Trophoblast cell (in vitro differentiated cells and primary cell): ENCODE measurements at regions not wholly inside any gene's neighbourhood (a gene's known extent, or its start where the extent isn't known, plus 50 kb on each side); places are given as distances from the start of the nearest gene placed in this dataset.
"Not testable (repeated sequence)": the region's sequence is repeated elsewhere in the genome, so short reads cannot be mapped to it uniquely, and the experiment has no call there.

ENCODE experiments used
- DNase-seq, 2 donors: peaks; one replicate each; pipeline ENCODE4 v3.0.0-alpha.2; 2016
- H2AFZ ChIP-seq: 2 replicates; pipeline ENCODE4 v1.6.1; 2013; ENCODE audit warnings: low read length, moderate library complexity, mild to moderate bottlenecking; ENCODE audit not compliant: insufficient read depth, poor library complexity
- H2AK5ac ChIP-seq: 2 replicates; pipeline ENCODE4 v1.6.1; 2013; ENCODE audit warnings: mild to moderate bottlenecking, low read length
- H2BK120ac ChIP-seq: 2 replicates; pipeline ENCODE4 v1.6.1; 2013; ENCODE audit warnings: low read length, mild to moderate bottlenecking, moderate library complexity; ENCODE audit not compliant: insufficient read depth, poor library complexity
- H2BK12ac ChIP-seq: 2 replicates; pipeline ENCODE4 v1.6.1; 2013; ENCODE audit warnings: mild to moderate bottlenecking, low read length, moderate library complexity
- H2BK5ac ChIP-seq: 2 replicates; pipeline ENCODE4 v1.6.1; 2013; ENCODE audit warnings: low read length, low read depth, moderate library complexity, mild to moderate bottlenecking; ENCODE audit not compliant: poor library complexity
- H3K14ac ChIP-seq: 2 replicates; pipeline ENCODE4 v1.6.1; 2013; ENCODE audit warnings: mild to moderate bottlenecking, low read length
- H3K18ac ChIP-seq: 2 replicates; pipeline ENCODE4 v1.6.1; 2013; ENCODE audit warnings: mild to moderate bottlenecking, low read length
- H3K23ac ChIP-seq: 2 replicates; pipeline ENCODE4 v1.6.1; 2013; ENCODE audit warnings: low read length
- H3K27ac ChIP-seq: 2 replicates; pipeline ENCODE4 v1.5.1; 2013; ENCODE audit warnings: low read depth, mild to moderate bottlenecking, inconsistent platforms, low read length, moderate library complexity
- H3K27me3 ChIP-seq: 2 replicates; pipeline ENCODE4 v1.6.1; 2013; ENCODE audit warnings: inconsistent platforms, mild to moderate bottlenecking, low read length, moderate library complexity; ENCODE audit not compliant: insufficient read depth
- H3K36me3 ChIP-seq, 2 experiments: 1 replicate in 1 of 2; 2 replicates in 1 of 2; pipeline ENCODE4 v1.6.1; 2013; ENCODE audit warnings: low read length in 2 of 2, mild to moderate bottlenecking in 2 of 2, moderate library complexity in 1 of 2; ENCODE audit not compliant: insufficient read depth in 2 of 2, control insufficient read depth in 1 of 2
- H3K4ac ChIP-seq: 2 replicates; pipeline ENCODE4 v1.6.1; 2013; ENCODE audit warnings: low read depth, mild to moderate bottlenecking, low read length, moderate library complexity
- H3K4me1 ChIP-seq, 2 experiments: 1 replicate in 1 of 2; 2 replicates in 1 of 2; pipeline ENCODE4 v1.6.1; 2013; ENCODE audit warnings: low read length in 2 of 2, mild to moderate bottlenecking in 2 of 2, moderate library complexity in 1 of 2; ENCODE audit not compliant: insufficient read depth in 2 of 2, control insufficient read depth in 1 of 2
- H3K4me2 ChIP-seq: 2 replicates; pipeline ENCODE4 v1.6.1; 2013; ENCODE audit warnings: inconsistent platforms, mild to moderate bottlenecking, low read length, moderate library complexity
- H3K4me3 ChIP-seq: 2 replicates; pipeline ENCODE4 v1.5.1; 2013; ENCODE audit warnings: mild to moderate bottlenecking, low read depth, low read length, inconsistent platforms
- H3K79me1 ChIP-seq: one replicate; pipeline ENCODE4 v1.6.1; 2013; ENCODE audit warnings: low read length
- H3K79me2 ChIP-seq: 2 replicates; pipeline ENCODE4 v1.6.1; 2013; ENCODE audit warnings: low read length, mild to moderate bottlenecking; ENCODE audit not compliant: control insufficient read depth, insufficient read depth, poor library complexity
- H3K9ac ChIP-seq: 2 replicates; pipeline ENCODE4 v1.6.1; 2013; ENCODE audit warnings: mild to moderate bottlenecking, low read length
- H3K9me3 ChIP-seq: 2 replicates; pipeline ENCODE4 v1.6.1; 2013; ENCODE audit warnings: low read depth, mild to moderate bottlenecking, control low read depth, inconsistent platforms, low read length; ENCODE audit not compliant: insufficient read depth
- H4K12ac ChIP-seq: 2 replicates; pipeline ENCODE4 v1.6.1; 2013; ENCODE audit warnings: low read depth, mild to moderate bottlenecking, low read length, moderate library complexity
- H4K8ac ChIP-seq: 2 replicates; pipeline ENCODE4 v1.6.1; 2013; ENCODE audit warnings: low read depth, mild to moderate bottlenecking, low read length, moderate library complexity
- H4K91ac ChIP-seq: one replicate; pipeline ENCODE4 v1.6.1; 2013; ENCODE audit warnings: low read depth, mild to moderate bottlenecking, low read length, moderate library complexity
- WGBS: extraction: QIAGEN DNeasy Blood & Tissue Kit; methylation state at CpG from one replicate; pipeline ENCODE4 v1.1.7; 2013; ENCODE audit warnings: missing lambda C conversion rate; ENCODE audit not compliant: insufficient read length, insufficient coverage; ENCODE audit errors: extremely low coverage; 5-methylcytosine and 5-hydroxymethylcytosine counted together

GRCh38 chr2:219747637-219748036, 120.2 kb downstream of the SLC4A3 start:
- no peak overlapping the region for H3K9ac ChIP-seq
- H2AK5ac ChIP-seq, result no peak overlapping the region
- H3K4me1 ChIP-seq, result no peaks in the 10 kb centered on the region
- no peak overlapping the region for H3K23ac ChIP-seq
- H2BK5ac ChIP-seq, result no peak overlapping the region
- peaks cover 5% of the 10 kb centered on the region for H3K9me3 ChIP-seq
- H3K27ac ChIP-seq, result no peak overlapping the region
- no peaks in the 10 kb centered on the region for H3K79me1 ChIP-seq
- H3K36me3 ChIP-seq, result no peaks in the 10 kb centered on the region
- no peak overlapping the region for H3K4me3 ChIP-seq
- no peak overlapping the region for H4K12ac ChIP-seq
- H3K27me3 ChIP-seq, result no peaks in the 10 kb centered on the region
- no peak overlapping the region for H3K4me2 ChIP-seq
- H2BK120ac ChIP-seq, result no peak overlapping the region
- DNase-seq, result no peak
- no peak overlapping the region for H4K91ac ChIP-seq
- H3K14ac ChIP-seq, result no peak overlapping the region
- H3K4ac ChIP-seq, result no peak overlapping the region
- no peak overlapping the region for H2BK12ac ChIP-seq
- H3K18ac ChIP-seq, result no peak overlapping the region
- H2AFZ ChIP-seq, result no peak overlapping the region
- no CpG with 5 or more reads among the region's 1 CpG for WGBS
- H3K79me2 ChIP-seq, result no peaks in the 10 kb centered on the region
- H4K8ac ChIP-seq, result no peak overlapping the region

- Histone ChIP-seq H2AFZ (no peak overlapping the region), H4K91ac (no peak overlapping the region), H2BK120ac (no peak overlapping the region), H3K27ac (no peak overlapping the region), H3K9me3 (peaks cover 5% of the 10 kb centered on the region), H4K8ac (no peak overlapping the region), H3K4me3 (no peak overlapping the region), H3K4me1 (no peaks in the 10 kb centered on the region), H3K23ac (no peak overlapping the region), H3K4ac (no peak overlapping the region), H3K14ac (no peak overlapping the region), H3K79me1 (no peaks in the 10 kb centered on the region), H3K27me3 (no peaks in the 10 kb centered on the region), H2BK5ac (no peak overlapping the region), H3K36me3 (no peaks in the 10 kb centered on the region), H4K12ac (no peak overlapping the region), H3K79me2 (no peaks in the 10 kb centered on the region), H2BK12ac (no peak overlapping the region), H3K9ac (no peak overlapping the region), H3K18ac (no peak overlapping the region), H2AK5ac (no peak overlapping the region), H3K4me2 (no peak overlapping the region)
- no CpG with 5 or more reads among the region's 4 CpGs for WGBS
- peak in 1 of 2 donors; percentile 27 for DNase-seq
Observed at GRCh38 chr2:219748671-219749570, 121.5 kb downstream of the SLC4A3 start.

- not testable (repeated sequence) for H3K14ac ChIP-seq, H3K79me2 ChIP-seq, H4K12ac ChIP-seq, H3K4me2 ChIP-seq, H3K18ac ChIP-seq, H4K91ac ChIP-seq, H2AFZ ChIP-seq, DNase-seq, H4K8ac ChIP-seq, H3K4ac ChIP-seq, H2AK5ac ChIP-seq, H2BK120ac ChIP-seq, H2BK12ac ChIP-seq, H3K79me1 ChIP-seq, H3K9ac ChIP-seq, H3K4me3 ChIP-seq, H3K9me3 ChIP-seq, H3K4me1 ChIP-seq, H3K23ac ChIP-seq, H3K27me3 ChIP-seq, H2BK5ac ChIP-seq, H3K36me3 ChIP-seq, H3K27ac ChIP-seq
- no CpG with 5 or more reads among the region's 34 CpGs for WGBS
Observed at GRCh38 chr2:219751121-219751520, 123.7 kb downstream of the SLC4A3 start.

GRCh38 chr2:219752726-219753125, 125.3 kb downstream of the SLC4A3 start:
- WGBS, result no CpG with 5 or more reads among the region's 2 CpGs
- no peak overlapping the region for H4K91ac ChIP-seq

More at GRCh38 chr2:219752726-219753125, 125.3 kb downstream of the SLC4A3 start:
- Histone ChIP-seq H3K79me2 (no peaks in the 10 kb centered on the region), H3K14ac (no peak overlapping the region), H2AK5ac (no peak overlapping the region), H3K4me1 (no peaks in the 10 kb centered on the region), H3K9me3 (peaks cover 5% of the 10 kb centered on the region), H2BK5ac (no peak overlapping the region), H3K4ac (no peak overlapping the region), H3K4me2 (no peak overlapping the region), H3K18ac (no peak overlapping the region), H3K27me3 (no peaks in the 10 kb centered on the region), H3K9ac (no peak overlapping the region), H2BK120ac (no peak overlapping the region), H4K8ac (no peak overlapping the region), H2BK12ac (no peak overlapping the region), H3K27ac (no peak overlapping the region), H3K36me3 (no peaks in the 10 kb centered on the region), H3K79me1 (no peaks in the 10 kb centered on the region), H3K23ac (no peak overlapping the region), H4K12ac (no peak overlapping the region), H2AFZ (no peak overlapping the region), H3K4me3 (no peak overlapping the region)
- peak; percentile 46 to 53 for DNase-seq
